SK-N-SH treated with all-trans-retinoic acid at 6 μM for 48 hours (cell line): ENCODE measurements at regions not wholly inside any gene's neighbourhood (a gene's known extent, or its start where the extent isn't known, plus 50 kb on each side); places are given as distances from the start of the nearest gene placed in this dataset.

Experiments
- ATAC-seq: fragments of 200-7000 bp; cut with Tn5 transposase; 3 replicates; pipeline ENCODE4 v1.9.1; 2020; ENCODE audit warnings: mild to moderate bottlenecking, moderate library complexity
- ARNTL ChIP-seq: fragments of 450-650 bp; formaldehyde crosslinking; IDR thresholded peaks from 2 replicates; pipeline ENCODE4 v1.5.0; 2020; ENCODE audit warnings: low read depth, mild to moderate bottlenecking, moderate library complexity, borderline replicate concordance
- BACH2 ChIP-seq: fragments of 250-450 bp; sonication (Bioruptor Pico); IDR thresholded peaks from 2 replicates; pipeline ENCODE4 v1.9.0; 2021; ENCODE audit warnings: mild to moderate bottlenecking, borderline replicate concordance
- CREB5 ChIP-seq: fragments of 250-450 bp; sonication (Bioruptor Pico); IDR thresholded peaks from 2 replicates; pipeline ENCODE4 v1.5.1; 2020; ENCODE audit warnings: low read depth, mild to moderate bottlenecking, moderate library complexity
- CSRNP3 ChIP-seq: fragments of 250-450 bp; sonication (Bioruptor Pico); IDR thresholded peaks from 2 replicates; pipeline ENCODE4 v1.5.1; 2021; ENCODE audit warnings: mild to moderate bottlenecking, moderate library complexity
- ESRRG ChIP-seq: fragments of 250-450 bp; sonication (Bioruptor Pico); IDR thresholded peaks from 2 replicates; pipeline ENCODE4 v1.6.1; 2021; ENCODE audit warnings: mild to moderate bottlenecking
- GLIS3 ChIP-seq: fragments of 250-450 bp; sonication (Bioruptor Pico); IDR thresholded peaks from 2 replicates; pipeline ENCODE4 v1.5.0; 2020; ENCODE audit warnings: mild to moderate bottlenecking, moderate library complexity
- ISL1 ChIP-seq: fragments of 250-450 bp; sonication (Bioruptor Pico); IDR thresholded peaks from 2 replicates; pipeline ENCODE4 v2.1.2; 2022; ENCODE audit warnings: mild to moderate bottlenecking, moderate library complexity
- OSR1 ChIP-seq: fragments of 250-450 bp; sonication (Bioruptor Pico); IDR thresholded peaks from 2 replicates; pipeline ENCODE4 v1.8.0; 2022; ENCODE audit warnings: moderate library complexity, mild to moderate bottlenecking, inconsistent platforms
- PATZ1 ChIP-seq: fragments of 250-450 bp; sonication (Bioruptor Pico); IDR thresholded peaks from 2 replicates; pipeline ENCODE4 v1.8.0; 2020; ENCODE audit warnings: mild to moderate bottlenecking, moderate library complexity, borderline replicate concordance
- POU6F1 ChIP-seq: fragments of 250-450 bp; sonication (Bioruptor Pico); IDR thresholded peaks from 2 replicates; pipeline ENCODE4 v1.8.0; 2021; ENCODE audit warnings: low read depth, mild to moderate bottlenecking, moderate library complexity, borderline replicate concordance
- PPARA ChIP-seq: fragments of 250-450 bp; sonication (Bioruptor Pico); IDR thresholded peaks from 2 replicates; pipeline ENCODE4 v1.5.0; 2020; ENCODE audit warnings: mild to moderate bottlenecking, borderline replicate concordance
- SNAI2 ChIP-seq: fragments of 250-450 bp; sonication (Bioruptor Pico); IDR thresholded peaks from 2 replicates; pipeline ENCODE4 v1.5.0; 2020; ENCODE audit warnings: mild to moderate bottlenecking, moderate library complexity
- TCF4 ChIP-seq: fragments of 250-450 bp; sonication (Bioruptor Pico); IDR thresholded peaks from 2 replicates; pipeline ENCODE4 v1.8.0; 2021; ENCODE audit warnings: mild to moderate bottlenecking, moderate library complexity, borderline replicate concordance
- TOX ChIP-seq: fragments of 250-450 bp; sonication (Bioruptor Pico); IDR thresholded peaks from 2 replicates; pipeline ENCODE4 v1.8.0; 2021; ENCODE audit warnings: mild to moderate bottlenecking, moderate library complexity, borderline replicate concordance
- TSHZ2 ChIP-seq: fragments of 250-450 bp; sonication (Bioruptor Pico); IDR thresholded peaks from 2 replicates; pipeline ENCODE4 v1.5.0; 2020; ENCODE audit warnings: mild to moderate bottlenecking, moderate library complexity
- ZC3H10 ChIP-seq: fragments of 250-450 bp; sonication (Bioruptor Pico); IDR thresholded peaks from 2 replicates; pipeline ENCODE4 v1.5.1; 2021; ENCODE audit warnings: mild to moderate bottlenecking, moderate library complexity
- ZFP3 ChIP-seq: fragments of 250-450 bp; sonication (Bioruptor Pico); IDR thresholded peaks from 2 replicates; pipeline ENCODE4 v1.5.0; 2020; ENCODE audit warnings: mild to moderate bottlenecking, moderate library complexity
- ZFP30 ChIP-seq: fragments of 450-650 bp; formaldehyde crosslinking; IDR thresholded peaks from 2 replicates; pipeline ENCODE4 v1.5.0; 2022; ENCODE audit warnings: mild to moderate bottlenecking, moderate library complexity
- ZNF565 ChIP-seq: fragments of 450-650 bp; formaldehyde crosslinking; conservative IDR thresholded peaks from 2 replicates; pipeline ENCODE4 v1.5.0; 2020; ENCODE audit warnings: low read depth, mild to moderate bottlenecking, moderate library complexity
- ZNF70 ChIP-seq: fragments of 450-650 bp; formaldehyde crosslinking; IDR thresholded peaks from 2 replicates; pipeline ENCODE4 v1.5.0; 2020; ENCODE audit warnings: mild to moderate bottlenecking, moderate library complexity
- ZNF8 ChIP-seq: fragments of 450-650 bp; formaldehyde crosslinking; IDR thresholded peaks from 2 replicates; pipeline ENCODE4 v1.5.0; 2020; ENCODE audit warnings: mild to moderate bottlenecking, moderate library complexity

GRCh38 chr4:123739806-123740205, 343.2 kb downstream of the SPRY1 start:
- ATAC-seq: no peak
- TF ChIP-seq ZFP3 (CRISPR knock-in tag): no peak
- TF ChIP-seq, all 23 proteins: peak for 0

GRCh38 chr4:123740236-123740635, 343.6 kb downstream of the SPRY1 start:
- TF ChIP-seq TOX (CRISPR knock-in tag): no peak
- TF ChIP-seq ARNTL: no peak
- TF ChIP-seq PPARA: no peak
- TF ChIP-seq TSHZ2 (CRISPR knock-in tag): no peak
- TF ChIP-seq, all 23 proteins: peak for 0
- ATAC-seq: no peak

GRCh38 chr4:123741906-123742305, 345.3 kb downstream of the SPRY1 start:
- no peak for ATAC-seq
- TF ChIP-seq GLIS3 (CRISPR knock-in tag): no peak
- no peak for TF ChIP-seq ZC3H10 (CRISPR knock-in tag)
- no peak for TF ChIP-seq ZNF565 (CRISPR knock-in tag)
- no peak for TF ChIP-seq TOX (CRISPR knock-in tag)
- no peak for TF ChIP-seq CSRNP3 (CRISPR knock-in tag)
- TF ChIP-seq TCF4 (CRISPR knock-in tag): no peak
- TF ChIP-seq ISL1 (CRISPR knock-in tag): peak; percentile 61
- no peak for TF ChIP-seq POU6F1 (CRISPR knock-in tag)

GRCh38 chr4:123743848-123744247, 347.3 kb downstream of the SPRY1 start:
- ATAC-seq: no peak; the same call in 2 of the 3 replicates
- TF ChIP-seq OSR1 (CRISPR knock-in tag) (no peak), ZNF8 (CRISPR knock-in tag) (no peak), SNAI2 (0 out of 2 replicates have a peak, but pooled peaks have one; percentile 36), POU6F1 (CRISPR knock-in tag) (no peak), ZFP3 (CRISPR knock-in tag) (no peak), ARNTL (0 out of 2 replicates have a peak, but pooled peaks have one; percentile 38), ZNF565 (CRISPR knock-in tag) (no peak), ZC3H10 (CRISPR knock-in tag) (no peak), PATZ1 (CRISPR knock-in tag) (no peak), ISL1 (CRISPR knock-in tag) (peak; percentile 96), CREB5 (CRISPR knock-in tag) (no peak), TOX (CRISPR knock-in tag) (no peak), BACH2 (CRISPR knock-in tag) (no peak), ESRRG (CRISPR knock-in tag) (no peak), ZFP30 (CRISPR knock-in tag) (no peak), CSRNP3 (CRISPR knock-in tag) (peak; percentile 62; the same call in 1 of the 2 replicates), ZNF70 (CRISPR knock-in tag) (no peak)
